HG03342 (cell line): ENCODE measurements at regions not wholly inside any gene's neighbourhood (a gene's known extent, or its start where the extent isn't known, plus 50 kb on each side); places are given as distances from the start of the nearest gene placed in this dataset.

Source experiments
- ATAC-seq: cut with Tn5 transposase; IDR thresholded peaks from one replicate; pipeline ENCODE4 v1.9.1; 2021; ENCODE audit warnings: mild to moderate bottlenecking, moderate library complexity; ENCODE audit not compliant: unreplicated experiment

GRCh38 chr7:52712938-52713337, 322.5 kb upstream of the POM121L12 start:
- ATAC-seq: no peak

GRCh38 chr7:52711951-52712350, 323.5 kb upstream of the POM121L12 start:
- no peak for ATAC-seq

- no peak for ATAC-seq
These were observed 326.6 kb upstream of the POM121L12 start for GRCh38 chr7:52708846-52709245.

- ATAC-seq: no peak
These were observed 329.7 kb upstream of the POM121L12 start for GRCh38 chr7:52705768-52706167.

GRCh38 chr7:52700349-52700748, 335.1 kb upstream of the POM121L12 start:
- no peak for ATAC-seq

- ATAC-seq: no peak
These were observed 339.3 kb upstream of the POM121L12 start for GRCh38 chr7:52695973-52696595.

GRCh38 chr7:52691257-52691656, 344.2 kb upstream of the POM121L12 start:
- no peak for ATAC-seq

- ATAC-seq: no peak
These were observed 345.5 kb upstream of the POM121L12 start for GRCh38 chr7:52689912-52690311.

- no peak for ATAC-seq
These were observed 350.1 kb upstream of the POM121L12 start for GRCh38 chr7:52685333-52685732.

- ATAC-seq: no peak
These were observed 351.0 kb upstream of the POM121L12 start for GRCh38 chr7:52684388-52684787.

GRCh38 chr7:52682993-52683392, 352.4 kb upstream of the POM121L12 start:
- ATAC-seq: no peak

GRCh38 chr7:52670608-52671225, 364.7 kb upstream of the POM121L12 start:
- no peak for ATAC-seq

GRCh38 chr7:52669031-52669430, 366.4 kb upstream of the POM121L12 start:
- ATAC-seq: no peak

- no peak for ATAC-seq
These were observed 367.0 kb upstream of the POM121L12 start for GRCh38 chr7:52668435-52668834.

- no peak for ATAC-seq
These were observed 376.3 kb upstream of the POM121L12 start for GRCh38 chr7:52659178-52659577.

GRCh38 chr7:52656098-52656497, 379.3 kb upstream of the POM121L12 start:
- no peak for ATAC-seq

- no peak for ATAC-seq
These were observed 382.8 kb upstream of the POM121L12 start for GRCh38 chr7:52652621-52653020.

GRCh38 chr7:52648872-52649271, 386.6 kb upstream of the POM121L12 start:
- no peak for ATAC-seq

GRCh38 chr7:52647046-52647445, 388.4 kb upstream of the POM121L12 start:
- no peak for ATAC-seq

- ATAC-seq: no peak
These were observed 395.5 kb upstream of the POM121L12 start for GRCh38 chr7:52639981-52640380.

- ATAC-seq: no peak
These were observed 396.3 kb upstream of the POM121L12 start for GRCh38 chr7:52639126-52639525.

- no peak for ATAC-seq
These were observed 400.4 kb upstream of the POM121L12 start for GRCh38 chr7:52635021-52635420.

- ATAC-seq: no peak
These were observed 414.6 kb upstream of the POM121L12 start for GRCh38 chr7:52620849-52621248.
